ENCODE measurements at regions not wholly inside any gene's neighbourhood (a gene's known extent, or its start where the extent isn't known, plus 50 kb on each side); places are given as distances from the start of the nearest gene placed in this dataset.

- Histone ChIP-seq H3K4me3 (no peak overlapping the region), H3K4me1 (no peaks in the 10 kb centered on the region), H3K27ac (no peak overlapping the region), H3K27me3 (ENCODE audit: low read depth) (no peaks in the 10 kb centered on the region), H3K36me3 (no peaks in the 10 kb centered on the region), H3K9me3 (no peaks in the 10 kb centered on the region)
- intact Hi-C loops (cut with DNase I) = no loop called here
- DNase-seq (no peak), ATAC-seq (no peak)
- TF ChIP-seq CTCF (IDR thresholded peaks at IDR 0.05) = no peak
These were observed 271.3 kb downstream of the PCDH20 start for GRCh38 chr13:61144301-61144700.

- H3K4me1 ChIP-seq = no peaks in the 10 kb centered on the region
- no peak for TF ChIP-seq CTCF (IDR thresholded peaks at IDR 0.05)
- H3K36me3 ChIP-seq = no peaks in the 10 kb centered on the region
- H3K9me3 ChIP-seq = no peaks in the 10 kb centered on the region
- no peak overlapping the region for H3K27ac ChIP-seq
- H3K4me3 ChIP-seq = no peak overlapping the region
- DNase-seq = no peak
- intact Hi-C loops (cut with DNase I) = no loop called here
- ATAC-seq = no peak
- H3K27me3 ChIP-seq (ENCODE audit: low read depth) = no peaks in the 10 kb centered on the region
These were observed 273.1 kb downstream of the PCDH20 start for GRCh38 chr13:61142506-61142905.

DNA sequence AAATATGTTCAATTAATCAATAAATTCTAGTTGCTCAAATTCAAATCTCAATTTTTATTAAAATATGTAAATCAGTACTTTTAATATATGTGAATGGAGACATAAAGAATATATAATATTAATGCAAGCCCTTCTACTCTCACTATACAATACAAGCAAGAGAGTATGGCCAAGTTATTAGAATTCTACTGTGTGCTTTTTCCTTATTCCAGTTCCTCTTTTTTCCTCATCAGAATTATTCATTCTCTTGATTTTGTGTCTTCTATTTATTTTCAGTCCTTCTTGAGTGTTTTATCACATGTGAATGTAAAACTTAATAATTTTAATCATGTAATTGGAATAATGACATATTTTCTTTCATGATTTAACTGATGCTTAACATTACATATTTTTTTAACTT, 276.8 kb downstream of the PCDH20 start:
- Histone ChIP-seq H3K4me1 (no peaks in the 10 kb centered on the region), H3K27ac (no peak overlapping the region), H3K27me3 (ENCODE audit: low read depth) (no peaks in the 10 kb centered on the region), H3K9me3 (no peaks in the 10 kb centered on the region), H3K36me3 (no peaks in the 10 kb centered on the region), H3K4me3 (no peak overlapping the region)
- intact Hi-C loops (cut with DNase I) = no loop called here
- DNase-seq (no peak), ATAC-seq (no peak)
- TF ChIP-seq CTCF (IDR thresholded peaks at IDR 0.05) = no peak

DNA sequence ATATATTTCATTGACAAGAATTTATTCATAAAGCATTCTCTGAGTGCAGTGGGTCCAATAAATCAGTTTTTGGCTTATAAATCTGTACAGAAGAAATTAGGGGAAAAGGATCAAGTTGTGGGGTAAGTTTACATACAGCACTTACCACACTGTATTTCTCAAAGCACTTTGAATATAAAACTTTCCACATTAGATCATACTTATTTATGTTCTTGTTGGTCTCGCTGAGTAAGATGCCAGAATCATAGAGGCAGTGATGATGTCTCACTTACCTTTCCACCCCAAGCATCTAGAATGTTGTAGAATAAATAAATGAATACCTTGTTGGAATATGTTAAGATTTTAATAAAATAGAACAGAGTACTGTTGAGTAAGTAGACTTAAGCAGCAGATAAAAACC, 279.1 kb downstream of the PCDH20 start:
- TF ChIP-seq CTCF (IDR thresholded peaks at IDR 0.05) = no peak
- intact Hi-C loops (cut with DNase I) = no loop called here
- Histone ChIP-seq H3K9me3 (no peaks in the 10 kb centered on the region), H3K27ac (no peak overlapping the region), H3K36me3 (no peaks in the 10 kb centered on the region), H3K4me3 (no peak overlapping the region), H3K4me1 (no peaks in the 10 kb centered on the region), H3K27me3 (ENCODE audit: low read depth) (no peaks in the 10 kb centered on the region)
- DNase-seq (no peak), ATAC-seq (no peak)

DNA sequence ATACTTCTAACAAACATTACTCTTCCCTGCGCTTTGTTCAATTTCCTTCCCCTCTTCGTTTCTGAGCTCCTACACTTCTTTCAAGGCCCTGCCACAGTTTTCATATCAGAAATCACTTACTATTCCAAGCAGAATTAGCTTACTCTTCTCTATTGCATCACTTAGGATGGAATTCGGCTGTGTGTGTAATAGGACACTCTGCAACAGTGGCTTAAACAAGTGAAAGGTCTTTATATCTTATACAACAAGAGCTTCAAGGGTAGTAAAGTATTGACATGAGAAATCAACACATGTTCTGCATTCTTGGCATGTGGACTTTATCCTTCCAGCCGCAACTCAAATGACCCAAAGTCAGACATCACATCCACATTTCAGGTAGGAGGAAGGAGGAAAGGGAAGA, 279.6 kb downstream of the PCDH20 start:
- Histone ChIP-seq H3K36me3 (no peaks in the 10 kb centered on the region), H3K27me3 (ENCODE audit: low read depth) (no peaks in the 10 kb centered on the region), H3K4me3 (no peak overlapping the region), H3K4me1 (no peaks in the 10 kb centered on the region), H3K9me3 (no peaks in the 10 kb centered on the region), H3K27ac (no peak overlapping the region)
- intact Hi-C loops (cut with DNase I) = no loop called here
- TF ChIP-seq CTCF (IDR thresholded peaks at IDR 0.05) = no peak
- DNase-seq (no peak), ATAC-seq (no peak)

- no peaks in the 10 kb centered on the region for H3K4me1 ChIP-seq
- intact Hi-C loops (cut with DNase I) = no loop called here
- DNase-seq = no peak
- no peak overlapping the region for H3K27ac ChIP-seq
- no peak for TF ChIP-seq CTCF (IDR thresholded peaks at IDR 0.05)
- H3K4me3 ChIP-seq = no peak overlapping the region
- H3K36me3 ChIP-seq = no peaks in the 10 kb centered on the region
- no peak for ATAC-seq
- no peaks in the 10 kb centered on the region for H3K9me3 ChIP-seq
- H3K27me3 ChIP-seq (ENCODE audit: low read depth) = no peaks in the 10 kb centered on the region
These were observed 280.1 kb downstream of the PCDH20 start for GRCh38 chr13:61135583-61135982.
